ENCODE measurements at regions not wholly inside any gene's neighbourhood (a gene's known extent, or its start where the extent isn't known, plus 50 kb on each side); places are given as distances from the start of the nearest gene placed in this dataset.

DNA sequence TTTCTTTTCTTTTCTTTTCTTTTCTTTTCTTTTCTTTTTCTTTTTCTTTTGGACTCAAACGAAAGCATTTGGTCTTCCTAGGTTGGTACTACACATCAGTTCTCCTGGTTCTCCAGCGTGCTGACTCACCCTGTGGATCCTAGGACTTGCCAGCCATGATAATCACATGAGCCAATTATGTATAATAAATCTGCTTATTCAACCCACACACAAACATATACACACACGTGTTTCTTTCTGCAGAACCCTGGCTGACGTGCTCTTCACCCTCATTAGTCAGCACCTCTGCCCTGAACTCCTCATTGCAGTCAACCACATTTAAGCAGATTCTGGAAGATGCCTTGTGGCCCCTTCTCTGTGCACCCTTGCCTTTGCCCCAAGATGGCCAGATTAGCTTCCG, 162.4 kb upstream of the MYT1L start:
- TF ChIP-seq, protein P1, sequence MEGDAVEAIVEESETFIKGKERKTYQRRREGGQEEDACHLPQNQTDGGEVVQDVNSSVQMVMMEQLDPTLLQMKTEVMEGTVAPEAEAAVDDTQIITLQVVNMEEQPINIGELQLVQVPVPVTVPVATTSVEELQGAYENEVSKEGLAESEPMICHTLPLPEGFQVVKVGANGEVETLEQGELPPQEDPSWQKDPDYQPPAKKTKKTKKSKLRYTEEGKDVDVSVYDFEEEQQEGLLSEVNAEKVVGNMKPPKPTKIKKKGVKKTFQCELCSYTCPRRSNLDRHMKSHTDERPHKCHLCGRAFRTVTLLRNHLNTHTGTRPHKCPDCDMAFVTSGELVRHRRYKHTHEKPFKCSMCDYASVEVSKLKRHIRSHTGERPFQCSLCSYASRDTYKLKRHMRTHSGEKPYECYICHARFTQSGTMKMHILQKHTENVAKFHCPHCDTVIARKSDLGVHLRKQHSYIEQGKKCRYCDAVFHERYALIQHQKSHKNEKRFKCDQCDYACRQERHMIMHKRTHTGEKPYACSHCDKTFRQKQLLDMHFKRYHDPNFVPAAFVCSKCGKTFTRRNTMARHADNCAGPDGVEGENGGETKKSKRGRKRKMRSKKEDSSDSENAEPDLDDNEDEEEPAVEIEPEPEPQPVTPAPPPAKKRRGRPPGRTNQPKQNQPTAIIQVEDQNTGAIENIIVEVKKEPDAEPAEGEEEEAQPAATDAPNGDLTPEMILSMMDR (IDR thresholded peaks at IDR 0.05), result no peak
- no peak for TF ChIP-seq POLR2A (IDR thresholded peaks at IDR 0.05)
